Vagina (tissue), 2 donors: ENCODE measurements at regions not wholly inside any gene's neighbourhood (a gene's known extent, or its start where the extent isn't known, plus 50 kb on each side); places are given as distances from the start of the nearest gene placed in this dataset.

Source experiments
- DNase-seq, 2 donors: peaks; one replicate each; pipeline ENCODE4 v3.0.0-alpha.2; 2017; ENCODE audit errors: extremely low spot score in 2 of 2
- H3K27ac ChIP-seq: fragments of 200-600 bp; sonication (generic); one replicate; pipeline ENCODE4 v1.5.1; 2019
- H3K27me3 ChIP-seq: fragments of 200-600 bp; sonication (generic); one replicate; pipeline ENCODE4 v1.5.1; 2019
- H3K36me3 ChIP-seq, 2 donors: fragments of 200-600 bp; sonication (generic); one replicate each; pipeline ENCODE4 v1.5.1; 2017 to 2019
- H3K4me1 ChIP-seq: fragments of 200-600 bp; sonication (generic); one replicate; pipeline ENCODE4 v1.5.1; 2019
- H3K4me3 ChIP-seq, 2 donors: fragments of 200-600 bp; sonication (generic); 1 replicate in 1 of 2; 2 replicates in 1 of 2; pipeline ENCODE4 v1.5.1; 2016 to 2019
- H3K9me3 ChIP-seq: fragments of 200-600 bp; sonication (generic); one replicate; pipeline ENCODE4 v1.5.1; 2019
- CTCF ChIP-seq, 3 experiments: fragments of 450-650 bp in 2 of 3; fragments of 200-600 bp in 1 of 3; sonication (generic) in 1 of 3; IDR thresholded peaks; one replicate each; pipeline ENCODE4 v1.5.1; 2017 to 2019; ENCODE audit warnings: antibody characterized with exemption in 3 of 3, mild to moderate bottlenecking in 2 of 3, moderate library complexity in 2 of 3
- POLR2A ChIP-seq, 2 donors: fragments of 450-650 bp; IDR thresholded peaks; one replicate each; pipeline ENCODE4 v1.6.1; 2017; ENCODE audit warnings: antibody characterized with exemption in 2 of 2, mild to moderate bottlenecking in 2 of 2, moderate library complexity in 2 of 2
- POLR2AphosphoS5 ChIP-seq, 2 donors: sonication (generic); formaldehyde crosslinking; IDR thresholded peaks; one replicate each; pipeline ENCODE4 v1.9.0; 2017; ENCODE audit warnings: antibody characterized with exemption in 2 of 2, mild to moderate bottlenecking in 2 of 2, low read depth in 1 of 2; ENCODE audit not compliant: insufficient read depth in 1 of 2
- intact Hi-C: fragments of 100-400 bp; cut with DNase I; formaldehyde crosslinking; loops from one replicate; pipeline ENCODE4 v1.15.1; 2023

DNA sequence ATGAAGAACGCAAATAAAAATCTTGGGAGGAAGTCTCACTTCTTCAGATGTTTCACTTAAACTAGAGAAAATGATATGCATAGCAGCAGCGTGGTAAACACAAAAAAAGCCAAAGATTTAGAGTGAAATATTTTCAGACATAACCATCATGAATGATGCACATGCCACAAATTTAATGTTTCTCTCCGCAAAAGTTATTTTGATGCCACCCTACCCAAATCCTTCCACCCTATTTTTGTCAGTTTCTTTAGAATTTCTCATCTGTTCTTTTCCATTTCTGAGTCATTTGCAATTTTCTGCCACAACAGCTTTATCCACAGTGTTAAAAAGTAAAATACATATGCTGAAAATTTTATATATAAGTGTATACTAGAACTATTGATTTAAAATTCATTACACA is 1663.7 kb upstream of the ADGRL3 start:
- no peak overlapping the region for H3K4me3 ChIP-seq
- no peak for DNase-seq
- no peaks in the 10 kb centered on the region for H3K27me3 ChIP-seq
- TF ChIP-seq CTCF (IDR thresholded peaks at IDR 0.05) (no peak), POLR2AphosphoS5 (IDR thresholded peaks at IDR 0.05; ENCODE audit: insufficient read depth in 1 of 2, low read depth in 1 of 2) (no peak), POLR2A (IDR thresholded peaks at IDR 0.05) (no peak)
- H3K4me1 ChIP-seq: no peaks in the 10 kb centered on the region
- no peaks in the 10 kb centered on the region for H3K9me3 ChIP-seq
- H3K27ac ChIP-seq: no peak overlapping the region
- intact Hi-C loops: no loop called here
- no peaks in the 10 kb centered on the region for H3K36me3 ChIP-seq

GRCh38 chr4:59537246-59537886 is 1662.8 kb upstream of the ADGRL3 start:
- Histone ChIP-seq H3K9me3 (no peaks in the 10 kb centered on the region), H3K4me3 (no peak overlapping the region), H3K4me1 (no peaks in the 10 kb centered on the region), H3K27ac (no peak overlapping the region), H3K36me3 (no peaks in the 10 kb centered on the region), H3K27me3 (no peaks in the 10 kb centered on the region)
- DNase-seq: no peak
- TF ChIP-seq POLR2AphosphoS5 (IDR thresholded peaks at IDR 0.05; ENCODE audit: insufficient read depth in 1 of 2, low read depth in 1 of 2) (no peak), POLR2A (IDR thresholded peaks at IDR 0.05) (no peak), CTCF (IDR thresholded peaks at IDR 0.05) (no peak)
- intact Hi-C loops: no loop called here

GRCh38 chr4:59539401-59539800 is 1660.7 kb upstream of the ADGRL3 start:
- Histone ChIP-seq H3K36me3 (no peaks in the 10 kb centered on the region), H3K27me3 (no peaks in the 10 kb centered on the region), H3K4me1 (no peaks in the 10 kb centered on the region), H3K27ac (no peak overlapping the region), H3K4me3 (no peak overlapping the region), H3K9me3 (no peaks in the 10 kb centered on the region)
- intact Hi-C loops: no loop called here
- TF ChIP-seq CTCF (IDR thresholded peaks at IDR 0.05) (no peak), POLR2A (IDR thresholded peaks at IDR 0.05) (no peak), POLR2AphosphoS5 (IDR thresholded peaks at IDR 0.05; ENCODE audit: insufficient read depth in 1 of 2, low read depth in 1 of 2) (no peak)
- no peak for DNase-seq

- no peaks in the 10 kb centered on the region for H3K27me3 ChIP-seq
- TF ChIP-seq CTCF (IDR thresholded peaks at IDR 0.05) (no peak), POLR2AphosphoS5 (IDR thresholded peaks at IDR 0.05; ENCODE audit: insufficient read depth in 1 of 2, low read depth in 1 of 2) (no peak), POLR2A (IDR thresholded peaks at IDR 0.05) (no peak)
Measured at GRCh38 chr4:59540311-59540710, 1659.8 kb upstream of the ADGRL3 start.

GRCh38 chr4:59553063-59553720 is 1646.9 kb upstream of the ADGRL3 start:
- intact Hi-C loops: no loop called here

More at GRCh38 chr4:59540311-59540710, 1659.8 kb upstream of the ADGRL3 start:
- intact Hi-C loops: no loop called here
- H3K36me3 ChIP-seq: no peaks in the 10 kb centered on the region
- no peak overlapping the region for H3K4me3 ChIP-seq
- no peaks in the 10 kb centered on the region for H3K9me3 ChIP-seq
- H3K4me1 ChIP-seq: no peaks in the 10 kb centered on the region
- no peak for DNase-seq
- no peak overlapping the region for H3K27ac ChIP-seq

More at GRCh38 chr4:59553063-59553720, 1646.9 kb upstream of the ADGRL3 start:
- Histone ChIP-seq H3K36me3 (no peaks in the 10 kb centered on the region), H3K27ac (no peak overlapping the region), H3K9me3 (no peaks in the 10 kb centered on the region), H3K27me3 (no peaks in the 10 kb centered on the region), H3K4me3 (no peak overlapping the region), H3K4me1 (no peaks in the 10 kb centered on the region)
- DNase-seq: no peak
- TF ChIP-seq CTCF (IDR thresholded peaks at IDR 0.05) (no peak), POLR2AphosphoS5 (IDR thresholded peaks at IDR 0.05; ENCODE audit: insufficient read depth in 1 of 2, low read depth in 1 of 2) (no peak), POLR2A (IDR thresholded peaks at IDR 0.05) (no peak)
